ENCODE measurements at regions not wholly inside any gene's neighbourhood (a gene's known extent, or its start where the extent isn't known, plus 50 kb on each side); places are given as distances from the start of the nearest gene placed in this dataset.

DNA sequence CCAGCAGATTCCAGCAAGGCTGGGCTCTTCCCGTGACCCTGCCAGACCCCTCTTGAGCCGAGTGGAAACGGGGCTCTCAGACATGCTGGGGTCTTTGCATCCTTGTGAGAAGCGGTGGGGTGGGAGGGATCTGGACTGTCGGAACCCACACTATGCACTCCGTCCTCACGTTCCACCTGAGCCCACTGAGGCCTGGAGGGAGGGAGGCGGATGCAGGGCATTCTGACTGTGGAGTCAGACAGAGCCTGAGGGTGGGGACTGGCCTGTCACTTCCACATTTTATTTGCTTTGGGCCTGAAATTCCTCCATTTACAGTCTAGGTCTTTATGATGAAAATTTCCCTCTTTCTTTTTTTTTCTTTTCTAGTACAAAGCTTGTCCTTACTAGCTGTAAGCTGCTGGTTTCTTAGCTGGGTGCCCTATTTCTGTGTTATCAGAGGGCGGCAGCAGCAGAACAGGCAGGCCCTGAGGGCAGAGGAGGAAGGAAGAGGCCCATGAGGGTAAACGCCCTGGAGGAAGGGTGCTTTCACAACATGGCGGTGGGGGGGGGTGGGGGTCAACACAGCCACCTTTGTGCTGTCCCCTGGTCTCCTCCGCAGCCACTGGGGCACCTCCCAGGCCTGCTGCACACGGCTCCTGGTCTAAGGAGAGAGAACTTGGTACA, 373.5 kb upstream of the MYT1L start:
- DNase-seq: no peak

DNA sequence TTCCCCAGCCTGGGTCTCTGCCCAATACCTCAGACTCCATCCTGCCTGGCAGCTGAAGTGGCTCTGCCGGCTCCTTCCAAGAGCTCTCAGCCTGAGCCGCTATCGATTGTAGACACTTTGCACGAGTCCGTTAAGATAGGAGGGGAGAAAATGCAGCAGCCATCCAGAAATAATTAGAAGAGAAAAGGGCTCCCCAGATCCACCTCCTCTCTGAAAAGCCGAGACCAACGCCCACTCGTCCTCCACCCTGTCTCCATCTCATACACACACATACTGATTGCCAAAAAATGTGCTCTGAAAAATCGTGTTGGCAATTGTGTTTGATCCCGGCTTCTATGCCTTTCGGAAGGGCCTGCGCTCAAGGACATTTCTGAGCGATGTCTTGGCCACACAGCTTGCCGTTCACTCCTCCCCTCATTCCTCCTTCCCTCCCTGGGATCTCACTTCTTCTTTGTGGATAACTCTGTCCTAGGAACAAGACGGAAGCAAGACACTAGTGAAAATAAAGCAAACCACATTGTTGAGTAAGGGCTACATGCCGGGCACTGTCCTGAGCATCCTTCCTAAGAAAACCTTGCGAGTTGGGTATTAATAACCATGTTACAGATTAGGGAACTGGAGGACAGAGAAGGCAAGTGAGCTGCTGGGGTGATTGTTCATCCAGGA, 372.8 kb upstream of the MYT1L start:
- DNase-seq: no peak

DNA sequence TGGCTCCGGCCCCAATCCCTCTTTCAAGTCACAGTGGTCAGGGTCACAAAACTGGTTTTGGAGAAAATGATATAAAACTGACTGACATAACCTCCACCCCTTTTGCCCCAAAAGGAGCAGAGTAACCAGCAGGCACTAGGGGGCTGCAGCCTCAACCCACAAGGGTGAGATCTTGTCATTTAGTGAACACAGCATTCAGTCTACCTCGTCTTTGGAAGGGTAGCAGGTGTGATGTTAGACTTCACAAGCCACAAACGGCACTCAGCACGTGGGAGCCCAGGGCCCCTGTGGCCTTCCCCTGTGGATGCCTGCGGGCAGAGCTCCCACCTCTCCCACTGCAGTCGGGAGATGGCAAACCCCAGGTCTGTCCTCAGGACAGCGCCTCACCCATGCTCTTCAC, 372.1 kb upstream of the MYT1L start:
- DNase-seq: no peak

DNA sequence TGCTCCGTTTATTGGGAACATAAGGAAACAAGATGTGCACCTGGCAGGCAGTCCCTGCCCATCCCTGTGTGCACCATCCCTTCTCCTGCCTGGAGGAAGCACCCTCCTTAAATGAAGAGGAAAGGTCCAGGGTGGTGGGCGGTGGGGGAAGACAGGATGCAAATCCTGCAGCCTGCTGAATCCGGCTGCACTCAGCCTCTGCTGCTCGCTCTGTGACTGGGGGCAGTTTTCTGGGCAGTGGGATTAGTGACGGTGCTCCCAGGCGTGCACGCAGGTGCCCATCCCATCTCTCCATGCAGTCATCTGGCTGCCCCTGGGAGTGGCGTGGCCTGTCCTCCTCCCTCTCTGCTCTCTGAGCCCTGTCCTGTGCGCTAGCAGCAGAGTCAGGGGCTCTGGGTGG, 371.3 kb upstream of the MYT1L start:
- DNase-seq: no peak

DNA sequence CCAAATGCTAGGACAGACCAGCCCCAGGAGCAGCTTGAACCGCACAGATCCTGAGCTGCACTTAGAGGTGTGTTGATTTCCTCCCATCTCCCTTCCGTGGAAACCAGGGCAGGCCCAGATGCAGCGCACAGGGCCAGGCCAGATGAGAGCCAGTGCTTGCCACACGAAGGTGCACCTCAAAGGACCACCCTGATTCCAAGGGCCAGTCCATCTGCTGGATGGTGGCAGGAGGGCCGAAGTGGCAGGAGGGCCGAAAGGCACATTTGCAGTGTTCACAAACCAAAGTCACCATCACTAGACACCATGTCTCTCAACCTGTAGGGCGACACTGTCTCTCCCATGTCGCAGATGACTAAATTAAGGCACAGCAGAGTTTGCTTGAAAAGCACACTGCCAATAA, 370.7 kb upstream of the MYT1L start:
- DNase-seq: no peak

DNA sequence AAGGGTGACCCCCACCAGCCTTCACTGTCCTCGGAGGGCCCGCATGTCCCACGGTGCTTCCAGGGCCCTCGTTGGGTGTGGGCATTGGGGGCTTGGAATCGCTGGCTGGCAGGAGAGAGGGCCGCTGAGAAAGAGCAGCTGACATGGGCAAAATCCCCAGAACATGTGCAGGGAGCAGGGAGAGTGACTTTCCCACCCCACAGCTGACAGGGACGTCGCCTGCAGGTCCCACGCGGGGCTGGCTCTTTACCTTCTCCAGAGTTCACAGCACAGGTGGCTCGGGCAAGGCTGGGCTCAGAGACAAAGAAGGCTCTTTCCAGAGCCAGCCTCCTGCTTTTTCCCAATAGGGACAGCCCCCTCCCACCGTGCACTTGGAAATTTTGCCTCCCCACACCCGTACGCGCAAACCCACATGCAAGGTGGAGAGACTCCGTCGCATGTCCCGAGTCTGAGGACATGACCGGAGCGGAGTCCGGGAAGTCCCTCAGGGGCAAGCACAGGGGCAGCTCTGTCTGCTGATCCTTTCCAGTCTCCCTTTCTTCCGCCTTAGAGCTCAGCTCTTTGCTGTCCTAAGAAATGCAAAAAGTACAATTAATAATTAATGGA, 370.2 kb upstream of the MYT1L start:
- no peak for DNase-seq

DNA sequence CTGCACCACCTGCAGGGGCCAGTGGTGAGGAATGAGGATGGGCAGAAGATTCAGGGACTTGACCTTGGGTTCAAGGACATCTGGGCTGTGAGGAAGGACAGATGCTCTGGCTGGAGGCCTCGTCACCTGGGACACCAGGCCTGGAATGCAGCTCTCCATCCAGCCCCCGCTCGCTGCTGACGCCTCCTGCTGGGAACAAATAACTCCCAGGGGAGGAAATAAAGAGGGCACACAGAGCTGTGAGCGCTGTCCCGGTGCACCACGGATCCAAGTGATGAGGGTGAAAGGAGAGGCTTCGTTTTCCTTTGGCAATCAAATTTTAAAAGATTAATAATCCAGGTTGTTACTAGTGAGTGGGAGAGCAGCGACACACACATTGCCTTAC, 368.0 kb upstream of the MYT1L start:
- DNase-seq: no peak

DNA sequence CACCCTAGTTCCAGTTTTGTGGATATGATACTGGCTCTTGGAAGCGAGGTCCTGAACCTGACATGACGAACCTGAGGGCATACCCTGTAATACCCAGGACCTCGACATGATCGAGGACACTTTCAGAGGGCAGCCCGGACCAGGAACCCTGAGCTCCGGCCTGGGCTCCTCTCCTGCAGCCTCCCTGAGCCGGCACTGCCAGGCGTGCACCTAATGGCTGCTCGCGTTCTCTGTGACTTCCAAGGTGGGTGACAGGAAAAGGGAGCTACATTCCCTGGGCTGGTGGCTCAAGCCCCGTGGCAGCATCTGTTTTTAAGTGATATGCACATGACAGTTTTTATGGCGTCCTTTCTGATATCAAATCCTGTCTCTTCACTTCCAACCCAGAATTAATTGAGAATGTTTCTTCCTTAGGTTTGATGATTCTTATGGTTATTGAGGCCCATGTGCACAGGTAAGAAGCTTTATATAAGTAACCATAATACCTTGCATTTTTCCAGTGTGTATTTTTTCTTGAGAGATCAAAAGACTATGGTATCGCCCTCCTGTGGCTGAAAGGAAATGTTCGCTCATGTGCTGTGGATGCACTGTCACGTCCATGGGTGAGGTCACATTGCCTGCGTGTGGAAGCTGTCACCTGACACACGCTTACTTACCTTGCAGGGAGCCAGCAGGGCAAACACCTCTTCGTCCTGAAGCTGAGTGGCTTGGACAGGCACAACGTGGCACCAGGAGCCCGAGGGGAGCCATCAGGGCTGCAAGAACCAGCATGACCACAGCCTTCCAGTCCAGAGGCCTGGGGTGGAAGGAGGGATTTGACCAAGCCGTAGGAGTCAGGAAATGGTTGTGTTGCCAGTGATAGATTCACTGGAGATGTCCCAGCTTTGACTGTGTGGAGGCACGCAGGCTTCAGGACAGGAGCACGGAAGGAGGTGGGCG, 367.4 kb upstream of the MYT1L start:
- peak; percentile 50 for DNase-seq

DNA sequence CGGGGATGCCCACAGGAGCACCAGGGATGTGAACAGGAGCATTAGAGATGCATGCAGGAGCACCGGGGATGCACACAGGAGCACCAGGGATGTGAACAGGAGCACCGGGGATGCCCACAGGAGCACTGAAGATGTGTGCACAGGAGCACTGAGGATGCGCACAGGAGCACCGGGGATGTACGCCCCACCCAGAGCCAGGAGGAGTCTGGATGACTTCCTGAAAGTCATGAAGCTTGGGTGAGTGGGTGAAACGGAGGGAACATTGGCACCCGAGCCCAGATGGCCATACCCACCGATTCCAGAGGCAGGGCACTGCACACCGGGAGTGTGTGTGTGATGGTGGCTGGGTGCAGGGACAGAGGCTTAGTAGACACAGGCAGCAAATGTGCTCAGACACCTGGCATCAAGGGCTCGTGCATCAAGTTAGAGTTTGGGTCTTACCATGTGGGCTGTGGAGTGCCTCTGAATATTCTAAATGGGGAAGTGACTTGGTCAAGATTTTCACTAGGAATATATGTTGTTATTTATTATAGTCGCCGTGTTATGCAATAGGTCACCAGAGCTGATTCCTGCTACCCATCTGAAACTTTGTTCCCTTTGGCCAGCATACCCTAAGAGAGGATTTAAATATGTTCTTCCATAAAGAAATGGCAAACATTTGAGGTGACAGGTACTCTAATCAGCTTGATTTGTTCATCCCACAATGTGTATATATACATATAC, 365.8 kb upstream of the MYT1L start:
- no peak for DNase-seq

DNA sequence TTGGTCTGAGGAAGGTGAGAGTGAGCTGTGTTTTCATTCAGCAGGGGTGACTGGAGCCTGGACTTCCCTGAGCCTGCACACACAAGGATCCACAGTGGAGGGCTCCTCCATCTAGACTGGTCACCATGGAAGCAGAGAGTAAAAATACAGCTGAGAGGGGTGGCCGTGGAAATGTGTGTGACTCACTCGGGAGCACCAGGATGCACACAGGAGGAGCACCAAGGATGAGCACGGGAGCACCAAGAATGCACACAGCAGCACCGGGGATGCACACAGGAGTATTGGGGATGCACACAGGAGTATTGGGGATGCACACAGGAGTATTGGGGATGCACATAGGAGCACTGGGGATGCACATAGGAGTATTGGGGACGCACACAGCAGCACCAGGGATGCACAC, 365.2 kb upstream of the MYT1L start:
- no peak for DNase-seq

DNA sequence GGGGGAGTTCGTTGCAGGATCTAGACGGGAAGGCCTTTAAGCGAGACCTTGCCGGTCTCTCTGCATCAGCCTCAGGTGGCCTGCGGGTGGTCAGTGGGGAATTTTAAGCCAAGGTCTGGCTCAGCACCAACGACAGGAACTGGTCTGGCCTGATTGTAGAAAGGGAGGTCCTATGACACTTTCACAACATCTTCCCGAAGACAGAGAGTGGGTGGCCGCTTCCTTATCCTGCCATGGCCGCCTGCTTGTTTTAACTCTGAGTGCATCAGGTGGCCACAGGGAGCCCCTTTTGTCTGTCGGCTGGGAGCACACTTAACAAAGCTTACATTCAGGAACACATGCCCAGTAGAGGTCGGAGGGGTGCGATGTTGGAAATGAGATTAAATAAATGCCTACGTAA, 363.7 kb upstream of the MYT1L start:
- DNase-seq: no peak

DNA sequence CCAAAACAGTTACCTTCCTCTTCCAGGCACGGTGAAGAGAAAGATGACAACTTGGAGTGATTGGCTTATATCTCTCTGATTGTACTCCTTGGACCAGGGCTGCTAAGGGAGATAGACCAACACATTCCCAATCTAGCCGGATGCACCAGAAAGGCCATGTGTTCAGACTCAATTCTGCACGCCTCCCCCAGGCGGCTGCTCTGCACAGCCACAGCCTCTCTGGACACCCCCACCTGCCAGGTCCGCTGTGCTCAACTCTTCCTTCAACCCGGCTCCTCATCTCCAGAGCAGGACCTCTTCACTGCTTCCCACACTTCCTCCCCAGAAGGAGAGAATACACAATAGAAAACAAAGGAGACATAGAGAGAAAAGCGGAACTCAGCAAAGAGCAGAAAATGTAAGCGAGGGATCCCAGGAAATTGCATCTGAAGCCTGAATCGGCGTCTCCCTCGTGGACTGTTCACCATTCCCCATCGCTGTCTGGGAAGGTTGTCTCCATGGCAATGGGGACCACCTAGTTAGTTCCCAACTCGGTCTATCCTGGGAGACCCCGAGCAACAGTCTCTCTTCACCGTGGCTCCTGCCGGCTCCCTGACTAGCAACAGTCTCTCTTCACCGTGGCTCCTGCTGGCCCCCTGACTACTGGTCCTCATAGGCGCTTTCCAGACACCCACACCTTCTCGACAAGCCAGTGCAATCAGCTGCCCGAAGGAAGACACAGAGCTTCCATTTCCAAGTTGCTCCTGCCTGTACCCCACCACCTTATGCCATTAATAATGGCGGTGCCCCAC, 361.7 kb upstream of the MYT1L start:
- DNase-seq: no peak

DNA sequence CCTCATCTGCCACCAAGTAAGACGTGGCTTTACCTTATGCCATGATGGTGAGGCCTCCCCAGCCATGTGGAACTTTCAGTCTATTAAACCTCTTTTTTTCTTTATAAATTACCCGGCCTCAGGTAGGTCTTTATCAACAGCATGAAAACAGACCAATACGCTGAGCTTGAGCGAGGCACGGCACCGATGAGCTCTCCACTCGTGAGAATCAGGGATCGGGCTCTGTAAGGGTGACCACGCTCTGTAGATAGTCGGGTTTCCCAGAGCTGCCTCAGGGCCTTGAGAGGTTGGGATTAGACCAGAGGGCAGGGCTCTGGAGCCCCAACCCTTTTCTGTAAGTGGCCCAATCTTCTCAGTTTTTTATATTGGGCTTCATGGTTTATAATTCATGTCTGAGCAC, 360.3 kb upstream of the MYT1L start:
- DNase-seq: no peak

DNA sequence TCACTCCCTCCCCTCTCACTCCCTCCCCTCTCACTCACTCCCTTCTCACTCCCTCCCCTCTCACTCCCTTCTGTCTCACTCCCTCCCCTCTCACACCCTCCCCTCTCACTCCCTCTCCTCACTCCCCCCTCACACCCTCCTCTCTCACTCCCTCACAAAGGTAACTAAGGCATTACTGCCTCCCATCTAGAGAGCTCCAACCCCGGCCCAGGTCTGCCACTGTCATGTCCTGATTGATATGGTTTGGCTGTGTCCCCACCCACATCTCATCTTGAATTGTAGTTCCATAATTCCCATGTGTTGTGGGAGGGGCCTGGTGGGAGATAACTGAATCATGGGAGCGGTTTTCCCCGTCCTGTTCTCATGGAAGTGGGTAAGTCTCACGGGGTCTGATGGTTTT, 359.9 kb upstream of the MYT1L start:
- no peak for DNase-seq

DNA sequence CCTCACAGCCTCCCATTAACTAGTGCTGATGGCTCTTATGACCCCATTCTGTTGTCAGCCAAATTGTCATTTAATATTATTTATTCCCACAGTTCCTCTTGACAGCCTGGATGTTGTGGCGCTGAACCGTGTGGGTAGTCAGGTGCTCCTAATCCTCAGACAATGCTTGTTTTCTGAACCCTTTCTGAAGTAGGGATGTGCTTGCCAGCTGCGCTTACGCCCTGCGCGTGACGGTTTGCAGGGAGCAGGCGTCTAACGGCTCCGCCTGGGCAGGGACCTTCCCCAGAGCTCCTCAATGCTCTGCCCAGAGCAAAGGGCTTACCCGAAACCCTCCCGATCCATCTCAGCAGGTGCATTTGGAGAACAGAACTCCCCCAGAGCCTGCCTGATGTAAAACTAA, 358.2 kb upstream of the MYT1L start:
- no peak for DNase-seq

DNA sequence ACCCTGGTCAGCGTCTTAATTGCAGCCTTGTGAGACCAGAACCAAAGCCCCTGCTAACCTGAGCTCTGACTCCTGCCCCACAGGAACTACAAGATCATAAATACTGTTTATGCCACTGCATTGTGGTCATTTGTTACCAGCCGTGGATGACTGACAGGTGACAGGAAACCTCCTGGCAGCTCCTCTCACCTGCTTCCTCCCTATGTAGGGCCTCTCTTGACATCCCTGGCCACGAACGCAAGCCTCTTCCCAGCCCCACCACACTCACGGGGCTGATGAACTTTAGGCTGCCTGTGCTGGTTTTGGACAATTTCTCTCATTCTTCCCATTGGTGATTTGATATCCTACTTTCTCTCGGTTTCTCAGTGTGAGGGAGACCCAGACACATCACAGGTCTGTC, 357.2 kb upstream of the MYT1L start:
- DNase-seq: no peak

DNA sequence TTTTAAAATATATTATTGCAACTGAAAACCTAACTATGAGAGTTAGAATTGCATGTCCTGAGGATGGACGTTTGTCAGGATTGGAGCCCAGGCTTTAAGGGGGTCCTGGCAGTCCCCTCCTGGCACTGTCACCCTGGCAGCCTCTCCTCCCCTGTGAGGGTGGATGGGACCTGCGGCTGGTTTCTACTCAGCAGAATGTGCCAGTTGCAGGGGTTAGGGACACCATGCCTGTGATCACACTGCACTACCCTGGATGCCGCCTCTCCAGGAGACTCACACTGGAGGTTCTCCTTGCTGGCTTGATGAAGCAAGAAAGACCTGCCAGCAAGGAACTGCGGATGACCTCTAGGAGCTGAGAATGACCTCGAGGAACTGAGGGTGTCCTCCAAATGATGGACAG, 356.7 kb upstream of the MYT1L start:
- DNase-seq: no peak

DNA sequence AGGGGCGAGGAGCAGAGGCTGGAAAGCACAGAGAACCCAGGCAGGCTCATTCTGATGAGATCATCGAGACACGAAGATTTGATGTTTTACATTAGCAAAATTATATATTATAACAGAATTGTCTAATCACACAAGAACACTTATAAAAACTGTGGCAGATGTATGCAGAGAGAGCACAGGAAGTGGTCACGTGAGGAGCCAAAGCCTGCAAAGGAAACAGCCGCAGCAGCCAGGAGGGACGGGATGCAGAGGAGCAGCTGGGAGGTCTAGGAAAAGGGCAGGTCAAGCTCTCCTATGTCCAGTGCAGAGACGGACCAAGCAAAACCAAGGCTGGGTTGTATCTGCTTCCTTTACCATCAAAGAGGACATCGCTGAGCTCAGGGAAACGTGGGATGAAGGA, 355.1 kb upstream of the MYT1L start:
- no peak for DNase-seq

DNA sequence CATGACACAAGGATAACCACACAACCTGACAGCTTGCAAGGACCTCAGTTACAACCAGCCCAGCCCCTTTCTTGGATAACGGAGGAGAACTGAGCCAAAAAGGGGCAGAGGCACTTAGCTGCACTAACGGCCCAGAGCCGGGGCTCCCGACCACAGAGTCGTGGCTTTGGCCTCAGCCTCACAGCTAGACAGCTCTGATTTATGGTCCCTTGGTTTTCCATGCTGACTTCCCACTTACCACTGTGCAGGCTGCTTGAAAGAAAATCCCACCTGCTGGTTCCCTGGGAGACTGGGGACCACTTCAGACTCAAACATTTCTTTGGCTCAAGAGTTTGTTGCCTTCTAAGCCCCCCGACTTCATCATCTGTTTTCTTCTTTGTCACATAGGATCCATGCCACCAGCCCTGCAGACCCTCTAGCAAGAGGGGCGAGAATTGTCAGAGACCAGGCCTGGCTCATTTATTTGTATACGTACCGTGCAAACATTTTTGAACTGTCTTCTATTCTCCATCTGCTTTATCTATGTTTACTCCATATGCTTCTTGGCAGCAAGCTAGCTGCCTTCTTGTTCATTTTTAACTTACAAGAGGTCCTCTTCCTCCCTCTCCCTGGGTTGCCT, 352.6 kb upstream of the MYT1L start:
- no peak for DNase-seq

DNA sequence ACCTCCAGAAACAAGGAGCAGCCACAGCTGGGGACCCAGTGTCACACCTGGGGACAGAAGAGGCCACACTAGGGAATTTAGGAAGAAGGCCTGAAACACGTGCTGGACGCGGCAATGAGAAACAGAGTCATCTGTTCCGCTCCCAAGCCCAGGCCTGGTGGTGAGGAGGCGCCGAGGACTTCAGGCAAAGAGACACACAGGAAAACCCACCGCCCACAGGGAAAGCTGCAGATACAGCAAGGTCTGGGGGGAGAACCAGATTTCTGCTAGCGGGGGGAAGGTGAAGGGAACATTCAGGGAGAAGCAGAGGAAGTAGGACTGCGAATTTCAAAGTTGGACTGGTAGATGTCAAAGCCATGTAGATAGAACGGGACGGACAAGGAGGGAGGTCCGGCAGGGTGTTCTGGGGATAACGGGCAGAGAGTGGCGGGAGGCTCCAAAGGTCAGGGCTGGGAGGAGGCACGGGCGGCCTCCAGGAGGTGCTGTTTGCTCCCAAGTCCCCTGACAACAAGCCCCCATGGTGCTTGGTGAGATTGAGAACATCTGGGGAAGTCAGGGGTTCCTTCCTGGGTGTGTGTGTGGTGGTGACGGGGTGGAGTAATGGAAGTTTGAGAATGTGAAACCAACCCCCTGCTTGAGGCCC, 351.7 kb upstream of the MYT1L start:
- no peak for DNase-seq

DNA sequence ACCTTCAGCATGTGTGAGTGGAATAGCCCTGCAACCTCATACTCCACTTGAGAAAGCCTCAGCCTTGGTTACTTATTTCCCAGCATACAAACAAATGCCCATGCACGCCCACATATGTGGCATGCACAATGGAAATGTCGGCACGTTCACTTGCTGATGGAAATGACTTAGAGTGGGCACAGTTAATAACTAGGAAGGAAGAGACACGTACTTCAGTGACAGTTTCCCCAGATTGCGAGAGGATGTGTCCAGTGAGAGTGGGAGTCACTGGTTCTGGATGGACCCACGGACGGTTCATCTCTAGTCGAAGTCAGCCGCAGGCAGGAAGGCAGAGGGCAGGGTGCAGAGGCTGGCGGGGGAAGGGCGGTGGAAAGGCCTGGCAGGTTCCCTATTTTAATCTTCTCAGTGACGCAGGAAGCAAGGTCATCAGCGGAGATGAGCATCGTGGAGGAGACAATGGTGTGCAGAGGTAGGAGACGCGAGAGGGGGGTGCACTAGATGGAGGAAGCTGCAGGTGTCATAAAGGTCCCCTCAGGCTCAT, 350.7 kb upstream of the MYT1L start:
- no peak for DNase-seq
